GM23338 (cell line): ENCODE measurements at regions not wholly inside any gene's neighbourhood (a gene's known extent, or its start where the extent isn't known, plus 50 kb on each side); places are given as distances from the start of the nearest gene placed in this dataset.
"Not testable (repeated sequence)": the region's sequence is repeated elsewhere in the genome, so short reads cannot be mapped to it uniquely, and the experiment has no call there.

Experiments used
- CTCF ChIP-seq, 2 experiments: fragments of 200-600 bp in 1 of 2; sonication (generic) in 1 of 2; conservative IDR thresholded peaks; 2 replicates each; pipeline versions ENCODE4 v1.5.1 to v1.6.1; 2016 to 2017; ENCODE audit warnings: antibody characterized with exemption in 2 of 2, low read depth in 2 of 2, mild to moderate bottlenecking in 2 of 2, moderate library complexity in 1 of 2
- EZH2 ChIP-seq: fragments of 200-600 bp; sonication (generic); IDR thresholded peaks from one replicate; pipeline ENCODE4 v1.8.0; 2017; ENCODE audit warnings: antibody characterized with exemption, mild to moderate bottlenecking, low read depth; ENCODE audit not compliant: unreplicated experiment
- EZH2phosphoT487 ChIP-seq: fragments of 200-600 bp; sonication (generic); IDR thresholded peaks from one replicate; pipeline ENCODE4 v1.8.1; 2018; ENCODE audit warnings: antibody characterized with exemption; ENCODE audit not compliant: unreplicated experiment
- JUNB ChIP-seq: IDR thresholded peaks from one replicate; pipeline ENCODE4 v1.6.1; 2016; ENCODE audit warnings: antibody characterized with exemption; ENCODE audit not compliant: unreplicated experiment
- NANOG ChIP-seq: IDR thresholded peaks from 2 replicates; pipeline ENCODE4 v1.6.1; 2016; ENCODE audit warnings: antibody characterized with exemption, borderline replicate concordance
- POLR2AphosphoS5 ChIP-seq: IDR thresholded peaks from 2 replicates; pipeline ENCODE4 v1.6.1; 2016; ENCODE audit warnings: antibody characterized with exemption, low read depth
- REST ChIP-seq: IDR thresholded peaks from one replicate; pipeline ENCODE4 v1.6.1; 2018; ENCODE audit warnings: antibody characterized with exemption; ENCODE audit not compliant: unreplicated experiment
- STAT1 ChIP-seq: IDR thresholded peaks from one replicate; pipeline ENCODE4 v1.6.1; 2016; ENCODE audit warnings: antibody characterized with exemption; ENCODE audit not compliant: unreplicated experiment

DNA sequence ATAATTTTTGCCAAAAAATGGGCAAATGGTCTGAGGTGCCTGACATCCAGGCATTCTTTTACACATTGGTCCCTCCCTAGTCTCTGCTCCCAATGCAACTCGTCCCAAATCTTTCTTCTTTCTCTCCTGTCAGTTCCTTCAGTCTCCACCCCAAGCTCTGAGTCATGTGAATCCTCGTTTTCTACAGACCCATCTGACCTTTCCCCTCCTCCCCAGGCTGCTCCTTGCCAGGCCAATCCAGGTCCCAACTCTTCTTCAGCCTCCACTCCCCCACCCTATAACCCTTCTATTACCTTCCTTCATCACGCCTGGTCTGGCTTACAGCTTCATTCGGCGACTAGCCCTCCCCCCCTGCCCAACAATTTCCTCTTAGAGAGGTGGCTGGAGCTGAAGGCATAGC, 55.3 kb downstream of the BBS10 start:
- not testable (repeated sequence) for TF ChIP-seq CTCF (conservative IDR thresholded peaks at IDR 0.05; ENCODE audit: low read depth in 2 of 2); POLR2AphosphoS5; EZH2; REST; STAT1; NANOG; JUNB; EZH2phosphoT487
